Loucy (cell line): ENCODE measurements at regions not wholly inside any gene's neighbourhood (a gene's known extent, or its start where the extent isn't known, plus 50 kb on each side); places are given as distances from the start of the nearest gene placed in this dataset.

Experiments
- H2AFZ ChIP-seq: fragments of 200-600 bp; sonication (generic); 2 replicates; pipeline ENCODE4 v1.6.0; 2016; ENCODE audit warnings: antibody characterized with exemption, mild to moderate bottlenecking, low read length, moderate library complexity
- H3F3A ChIP-seq: fragments of 200-600 bp; 2 replicates; pipeline ENCODE4 v1.6.0; 2016; ENCODE audit warnings: antibody characterized with exemption, low read depth, mild to moderate bottlenecking
- H3K27me3 ChIP-seq: fragments of 200-600 bp; sonication (generic); 2 replicates; pipeline ENCODE4 v1.6.1; 2014; ENCODE audit warnings: low read length, mild to moderate bottlenecking; ENCODE audit not compliant: insufficient read depth, poor library complexity, severe bottlenecking
- H3K36me3 ChIP-seq: fragments of 200-600 bp; sonication (generic); 2 replicates; pipeline ENCODE4 v1.6.1; 2016; ENCODE audit warnings: low read length; ENCODE audit not compliant: insufficient read depth
- H3K4me1 ChIP-seq: fragments of 200-600 bp; sonication (generic); 2 replicates; pipeline ENCODE4 v1.5.1; 2014; ENCODE audit warnings: low read length, mild to moderate bottlenecking; ENCODE audit not compliant: insufficient read depth, poor library complexity, severe bottlenecking
- H3K4me2 ChIP-seq: fragments of 200-600 bp; sonication (generic); 2 replicates; pipeline ENCODE4 v1.6.0; 2014; ENCODE audit warnings: antibody characterized with exemption, low read length, low read depth, mild to moderate bottlenecking; ENCODE audit not compliant: poor library complexity, severe bottlenecking
- H3K4me3 ChIP-seq: fragments of 200-600 bp; sonication (generic); 2 replicates; pipeline ENCODE4 v1.5.1; 2014; ENCODE audit warnings: low read length, mild to moderate bottlenecking, mixed read lengths; ENCODE audit not compliant: poor library complexity, severe bottlenecking
- H3K79me2 ChIP-seq: fragments of 200-600 bp; sonication (generic); 2 replicates; pipeline ENCODE4 v1.6.1; 2014; ENCODE audit warnings: low read length; ENCODE audit not compliant: insufficient read depth
- H3K9ac ChIP-seq: fragments of 200-600 bp; sonication (generic); 2 replicates; pipeline ENCODE4 v1.6.0; 2014; ENCODE audit warnings: mild to moderate bottlenecking, low read depth, low read length, moderate library complexity; ENCODE audit not compliant: poor library complexity, severe bottlenecking
- H3K9me2 ChIP-seq: fragments of 200-600 bp; sonication (generic); replicated peaks from 2 replicates; pipeline ENCODE4 v1.6.1; 2016; ENCODE audit warnings: low read depth, low read length, mixed read lengths
- H3K9me3 ChIP-seq: fragments of 200-600 bp; sonication (generic); 2 replicates; pipeline ENCODE4 v1.6.1; 2014; ENCODE audit warnings: mild to moderate bottlenecking, antibody characterized with exemption, low read length, low read depth; ENCODE audit not compliant: insufficient read depth
- H4K20me1 ChIP-seq: fragments of 200-600 bp; sonication (generic); 2 replicates; pipeline ENCODE4 v1.6.0; 2014; ENCODE audit warnings: antibody characterized with exemption, low read length, mild to moderate bottlenecking; ENCODE audit not compliant: insufficient read depth, poor library complexity, severe bottlenecking
- EZH2phosphoT487 ChIP-seq: fragments of 200-600 bp; IDR thresholded peaks from 2 replicates; pipeline ENCODE4 v1.6.1; 2018; ENCODE audit warnings: antibody characterized with exemption, mild to moderate bottlenecking, moderate library complexity, borderline replicate concordance
- TF ChIP-seq, protein P1 (sequence below): fragments of 200-600 bp; sonication (generic); conservative IDR thresholded peaks from 2 replicates; pipeline ENCODE4 v1.5.1; 2014; ENCODE audit warnings: mild to moderate bottlenecking, antibody characterized with exemption, low read length

DNA sequence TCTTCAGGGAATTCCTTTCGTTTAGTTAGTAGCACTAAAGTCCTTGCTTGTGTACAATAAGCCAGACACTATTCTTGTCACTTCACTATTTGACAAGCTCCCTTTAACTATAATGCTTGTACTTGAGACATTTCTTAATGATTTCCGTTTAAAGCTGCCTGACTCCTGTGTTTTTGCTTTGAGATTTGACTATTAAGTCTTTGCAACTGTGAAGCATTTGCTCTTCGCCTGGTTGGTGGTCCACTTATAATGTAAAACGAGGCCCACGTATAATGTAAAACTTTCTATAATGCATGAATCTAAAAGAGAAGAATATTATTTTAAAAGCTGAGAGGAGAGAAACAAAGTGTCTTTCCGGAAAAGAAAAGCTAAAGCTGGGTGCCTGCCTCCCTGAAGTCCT, 204.1 kb upstream of the FAM47C start:
- no peaks in the 10 kb centered on the region for H3F3A ChIP-seq
- H3K4me3 ChIP-seq = no peak overlapping the region
- H3K9me3 ChIP-seq = no peaks in the 10 kb centered on the region
- no peak for TF ChIP-seq EZH2phosphoT487
- TF ChIP-seq, protein P1, sequence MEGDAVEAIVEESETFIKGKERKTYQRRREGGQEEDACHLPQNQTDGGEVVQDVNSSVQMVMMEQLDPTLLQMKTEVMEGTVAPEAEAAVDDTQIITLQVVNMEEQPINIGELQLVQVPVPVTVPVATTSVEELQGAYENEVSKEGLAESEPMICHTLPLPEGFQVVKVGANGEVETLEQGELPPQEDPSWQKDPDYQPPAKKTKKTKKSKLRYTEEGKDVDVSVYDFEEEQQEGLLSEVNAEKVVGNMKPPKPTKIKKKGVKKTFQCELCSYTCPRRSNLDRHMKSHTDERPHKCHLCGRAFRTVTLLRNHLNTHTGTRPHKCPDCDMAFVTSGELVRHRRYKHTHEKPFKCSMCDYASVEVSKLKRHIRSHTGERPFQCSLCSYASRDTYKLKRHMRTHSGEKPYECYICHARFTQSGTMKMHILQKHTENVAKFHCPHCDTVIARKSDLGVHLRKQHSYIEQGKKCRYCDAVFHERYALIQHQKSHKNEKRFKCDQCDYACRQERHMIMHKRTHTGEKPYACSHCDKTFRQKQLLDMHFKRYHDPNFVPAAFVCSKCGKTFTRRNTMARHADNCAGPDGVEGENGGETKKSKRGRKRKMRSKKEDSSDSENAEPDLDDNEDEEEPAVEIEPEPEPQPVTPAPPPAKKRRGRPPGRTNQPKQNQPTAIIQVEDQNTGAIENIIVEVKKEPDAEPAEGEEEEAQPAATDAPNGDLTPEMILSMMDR = no peak
- H3K4me1 ChIP-seq = no peaks in the 10 kb centered on the region
- no peaks in the 10 kb centered on the region for H3K79me2 ChIP-seq
- no peak overlapping the region for H2AFZ ChIP-seq
- no peaks in the 10 kb centered on the region for H4K20me1 ChIP-seq
- H3K9ac ChIP-seq = no peak overlapping the region
- no peaks in the 10 kb centered on the region for H3K36me3 ChIP-seq
- no peaks in the 10 kb centered on the region for H3K9me2 ChIP-seq
- no peak overlapping the region for H3K4me2 ChIP-seq
- H3K27me3 ChIP-seq = no peaks in the 10 kb centered on the region

GRCh38 chrX:36844857-36845256, 163.3 kb upstream of the FAM47C start:
- Histone ChIP-seq H3K79me2 (no peaks in the 10 kb centered on the region), H3K4me3 (no peak overlapping the region), H4K20me1 (no peaks in the 10 kb centered on the region), H2AFZ (no peak overlapping the region), H3K9ac (no peak overlapping the region), H3K4me2 (no peak overlapping the region), H3K9me3 (no peaks in the 10 kb centered on the region), H3K9me2 (no peaks in the 10 kb centered on the region), H3K27me3 (no peaks in the 10 kb centered on the region), H3K36me3 (no peaks in the 10 kb centered on the region), H3K4me1 (no peaks in the 10 kb centered on the region), H3F3A (no peaks in the 10 kb centered on the region)
- TF ChIP-seq, protein P1 = no peak
- no peak for TF ChIP-seq EZH2phosphoT487

GRCh38 chrX:36847496-36847895, 160.7 kb upstream of the FAM47C start:
- Histone ChIP-seq H2AFZ (no peak overlapping the region), H3K9ac (no peak overlapping the region), H3K9me2 (no peaks in the 10 kb centered on the region), H3K4me3 (no peak overlapping the region), H3K4me1 (no peaks in the 10 kb centered on the region), H3K79me2 (no peaks in the 10 kb centered on the region), H4K20me1 (no peaks in the 10 kb centered on the region), H3K9me3 (no peaks in the 10 kb centered on the region), H3K4me2 (no peak overlapping the region), H3K27me3 (no peaks in the 10 kb centered on the region), H3K36me3 (no peaks in the 10 kb centered on the region), H3F3A (no peaks in the 10 kb centered on the region)
- no peak for TF ChIP-seq EZH2phosphoT487
- TF ChIP-seq, protein P1 = no peak
